ENCODE measurements at regions not wholly inside any gene's neighbourhood (a gene's known extent, or its start where the extent isn't known, plus 50 kb on each side); places are given as distances from the start of the nearest gene placed in this dataset.

DNA sequence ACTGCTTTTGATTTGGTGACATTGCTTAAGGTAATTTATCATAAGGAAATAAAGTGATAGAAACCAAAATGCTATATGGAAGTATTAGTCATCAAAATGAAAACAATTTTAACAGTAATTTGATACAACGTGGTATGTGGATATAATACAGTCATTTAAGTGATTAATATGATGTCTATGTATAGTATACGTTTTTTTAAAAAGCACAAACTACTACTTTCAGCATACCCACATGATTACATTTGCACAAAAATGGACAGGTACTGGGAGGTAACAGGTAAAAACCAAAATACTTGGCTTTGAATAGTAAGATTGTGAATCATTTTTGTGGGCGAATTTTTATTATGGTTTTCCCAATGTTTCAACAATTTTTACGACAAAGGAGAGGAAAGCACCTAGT is 97.6 kb downstream of the OGFRL1 start:
- no peak for TF ChIP-seq ZNF423 (CRISPR knock-in tag; IDR thresholded peaks at IDR 0.05)
- TF ChIP-seq, protein P1, sequence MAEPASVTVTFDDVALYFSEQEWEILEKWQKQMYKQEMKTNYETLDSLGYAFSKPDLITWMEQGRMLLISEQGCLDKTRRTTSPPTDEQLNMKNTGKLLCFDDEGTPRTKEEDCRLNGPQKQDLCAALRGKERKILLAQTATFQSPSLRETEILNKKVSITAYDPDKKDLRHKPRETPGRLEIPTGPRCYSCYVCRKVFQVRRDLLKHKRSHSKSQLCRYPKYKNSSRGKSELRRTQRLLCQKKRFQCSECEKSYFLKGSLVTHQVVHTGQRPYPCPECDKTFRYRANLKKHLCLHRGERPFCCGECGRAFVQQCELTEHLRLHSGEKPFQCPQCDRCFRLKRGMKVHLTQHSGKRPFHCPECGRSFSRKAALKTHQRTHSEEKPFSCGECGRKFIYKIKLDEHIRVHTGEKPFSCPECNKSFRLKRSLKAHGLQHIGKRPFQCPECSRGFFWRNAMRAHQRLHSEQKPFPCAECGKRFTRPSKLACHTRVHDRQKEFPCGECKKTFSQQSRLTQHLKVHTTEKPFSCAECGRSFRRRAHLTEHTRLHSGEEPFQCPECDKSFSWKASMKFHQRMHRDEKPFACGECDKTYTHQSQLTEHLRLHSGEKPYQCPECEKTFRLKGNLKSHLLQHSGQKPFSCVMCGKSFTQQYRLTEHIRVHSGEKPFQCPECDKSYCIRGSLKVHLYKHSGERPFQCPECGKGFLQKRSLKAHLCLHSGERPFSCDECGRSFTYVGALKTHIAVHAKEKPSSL (CRISPR knock-in tag; conservative IDR thresholded peaks at IDR 0.05), result no peak
- TF ChIP-seq ZNF671 (CRISPR knock-in tag; IDR thresholded peaks at IDR 0.05), result no peak
- no peak for TF ChIP-seq EMX1 (CRISPR knock-in tag; IDR thresholded peaks at IDR 0.05)
- TF ChIP-seq ZNF232 (CRISPR knock-in tag; IDR thresholded peaks at IDR 0.05), result no peak
- H3K4me3 Mint-ChIP-seq, result no peak overlapping the region
- H3K27me3 Mint-ChIP-seq (ENCODE audit: low read depth), result no peaks in the 10 kb centered on the region
- ATAC-seq (no peak), DNase-seq (ENCODE audit: low spot score) (no peak)
- H3K27ac Mint-ChIP-seq, result no peak overlapping the region
- CTCF ChIA-PET, result no interaction called here
- POLR2A ChIA-PET, result no interaction called here
- H3K4me1 Mint-ChIP-seq, result peaks cover 37% of the 10 kb centered on the region
- no peaks in the 10 kb centered on the region for H3K36me3 Mint-ChIP-seq
- H3K9me3 Mint-ChIP-seq, result no peaks in the 10 kb centered on the region

DNA sequence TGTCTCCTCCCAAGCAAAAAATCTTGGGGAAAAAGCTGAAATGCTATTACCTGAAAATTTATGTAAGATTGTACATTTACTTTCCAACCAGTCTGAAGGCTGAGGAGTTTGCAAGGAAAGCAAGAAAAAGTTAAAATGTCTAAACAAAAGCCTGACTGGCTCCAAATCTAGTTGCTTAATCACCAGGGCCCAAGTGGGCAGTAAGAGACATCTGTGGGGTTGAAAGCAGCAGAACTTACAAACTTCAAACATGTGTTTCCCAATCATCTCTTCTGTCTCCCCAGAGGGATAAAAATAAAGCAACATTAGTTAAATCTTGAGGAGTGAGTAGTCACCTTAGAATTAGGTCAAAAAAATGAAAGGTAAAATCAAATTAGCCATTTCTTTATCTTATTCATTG is 98.6 kb downstream of the OGFRL1 start:
- ChIA-PET CTCF (no interaction called here), POLR2A (no interaction called here)
- ATAC-seq (no peak), DNase-seq (ENCODE audit: low spot score) (no peak)
- peaks cover 37% of the 10 kb centered on the region for H3K4me1 Mint-ChIP-seq
- 0 out of 2 replicates have a peak overlapping the region, but pooled peaks have one; percentile 6 for H3K27ac Mint-ChIP-seq
- no peak overlapping the region for H3K4me3 Mint-ChIP-seq
- TF ChIP-seq, protein P2, sequence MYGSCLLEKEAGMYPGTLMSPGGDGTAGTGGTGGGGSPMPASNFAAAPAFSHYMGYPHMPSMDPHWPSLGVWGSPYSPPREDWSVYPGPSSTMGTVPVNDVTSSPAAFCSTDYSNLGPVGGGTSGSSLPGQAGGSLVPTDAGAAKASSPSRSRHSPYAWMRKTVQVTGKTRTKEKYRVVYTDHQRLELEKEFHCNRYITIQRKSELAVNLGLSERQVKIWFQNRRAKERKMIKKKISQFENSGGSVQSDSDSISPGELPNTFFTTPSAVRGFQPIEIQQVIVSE (CRISPR knock-in tag; IDR thresholded peaks at IDR 0.05; ENCODE audit: borderline replicate concordance), result no peak
- TF ChIP-seq ZNF219 (CRISPR knock-in tag; IDR thresholded peaks at IDR 0.05; ENCODE audit: borderline replicate concordance), result no peak
- TF ChIP-seq ZNF416 (CRISPR knock-in tag; IDR thresholded peaks at IDR 0.05), result no peak
- no peak for TF ChIP-seq ZNF671 (CRISPR knock-in tag; IDR thresholded peaks at IDR 0.05)
- TF ChIP-seq, protein P3, sequence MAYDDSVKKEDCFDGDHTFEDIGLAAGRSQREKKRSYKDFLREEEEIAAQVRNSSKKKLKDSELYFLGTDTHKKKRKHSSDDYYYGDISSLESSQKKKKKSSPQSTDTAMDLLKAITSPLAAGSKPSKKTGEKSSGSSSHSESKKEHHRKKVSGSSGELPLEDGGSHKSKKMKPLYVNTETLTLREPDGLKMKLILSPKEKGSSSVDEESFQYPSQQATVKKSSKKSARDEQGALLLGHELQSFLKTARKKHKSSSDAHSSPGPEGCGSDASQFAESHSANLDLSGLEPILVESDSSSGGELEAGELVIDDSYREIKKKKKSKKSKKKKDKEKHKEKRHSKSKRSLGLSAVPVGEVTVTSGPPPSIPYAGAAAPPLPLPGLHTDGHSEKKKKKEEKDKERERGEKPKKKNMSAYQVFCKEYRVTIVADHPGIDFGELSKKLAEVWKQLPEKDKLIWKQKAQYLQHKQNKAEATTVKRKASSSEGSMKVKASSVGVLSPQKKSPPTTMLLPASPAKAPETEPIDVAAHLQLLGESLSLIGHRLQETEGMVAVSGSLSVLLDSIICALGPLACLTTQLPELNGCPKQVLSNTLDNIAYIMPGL (CRISPR knock-in tag; IDR thresholded peaks at IDR 0.05), result no peak
- TF ChIP-seq, protein P4, sequence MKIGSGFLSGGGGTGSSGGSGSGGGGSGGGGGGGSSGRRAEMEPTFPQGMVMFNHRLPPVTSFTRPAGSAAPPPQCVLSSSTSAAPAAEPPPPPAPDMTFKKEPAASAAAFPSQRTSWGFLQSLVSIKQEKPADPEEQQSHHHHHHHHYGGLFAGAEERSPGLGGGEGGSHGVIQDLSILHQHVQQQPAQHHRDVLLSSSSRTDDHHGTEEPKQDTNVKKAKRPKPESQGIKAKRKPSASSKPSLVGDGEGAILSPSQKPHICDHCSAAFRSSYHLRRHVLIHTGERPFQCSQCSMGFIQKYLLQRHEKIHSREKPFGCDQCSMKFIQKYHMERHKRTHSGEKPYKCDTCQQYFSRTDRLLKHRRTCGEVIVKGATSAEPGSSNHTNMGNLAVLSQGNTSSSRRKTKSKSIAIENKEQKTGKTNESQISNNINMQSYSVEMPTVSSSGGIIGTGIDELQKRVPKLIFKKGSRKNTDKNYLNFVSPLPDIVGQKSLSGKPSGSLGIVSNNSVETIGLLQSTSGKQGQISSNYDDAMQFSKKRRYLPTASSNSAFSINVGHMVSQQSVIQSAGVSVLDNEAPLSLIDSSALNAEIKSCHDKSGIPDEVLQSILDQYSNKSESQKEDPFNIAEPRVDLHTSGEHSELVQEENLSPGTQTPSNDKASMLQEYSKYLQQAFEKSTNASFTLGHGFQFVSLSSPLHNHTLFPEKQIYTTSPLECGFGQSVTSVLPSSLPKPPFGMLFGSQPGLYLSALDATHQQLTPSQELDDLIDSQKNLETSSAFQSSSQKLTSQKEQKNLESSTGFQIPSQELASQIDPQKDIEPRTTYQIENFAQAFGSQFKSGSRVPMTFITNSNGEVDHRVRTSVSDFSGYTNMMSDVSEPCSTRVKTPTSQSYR (CRISPR knock-in tag; IDR thresholded peaks at IDR 0.05), result no peak
- TF ChIP-seq ZNF138 (CRISPR knock-in tag; conservative IDR thresholded peaks at IDR 0.05), result no peak
- no peak for TF ChIP-seq ESRRA (CRISPR knock-in tag; IDR thresholded peaks at IDR 0.05; ENCODE audit: borderline replicate concordance)
- TF ChIP-seq ZNF121 (CRISPR knock-in tag; IDR thresholded peaks at IDR 0.05), result no peak
- TF ChIP-seq JAZF1 (CRISPR knock-in tag; IDR thresholded peaks at IDR 0.05), result no peak
- TF ChIP-seq TEAD1 (CRISPR knock-in tag; IDR thresholded peaks at IDR 0.05), result no peak
- no peak for TF ChIP-seq PRRX2 (CRISPR knock-in tag; IDR thresholded peaks at IDR 0.05)
- TF ChIP-seq SMAD3 (CRISPR knock-in tag; IDR thresholded peaks at IDR 0.05; ENCODE audit: borderline replicate concordance), result no peak
- TF ChIP-seq, protein P5, sequence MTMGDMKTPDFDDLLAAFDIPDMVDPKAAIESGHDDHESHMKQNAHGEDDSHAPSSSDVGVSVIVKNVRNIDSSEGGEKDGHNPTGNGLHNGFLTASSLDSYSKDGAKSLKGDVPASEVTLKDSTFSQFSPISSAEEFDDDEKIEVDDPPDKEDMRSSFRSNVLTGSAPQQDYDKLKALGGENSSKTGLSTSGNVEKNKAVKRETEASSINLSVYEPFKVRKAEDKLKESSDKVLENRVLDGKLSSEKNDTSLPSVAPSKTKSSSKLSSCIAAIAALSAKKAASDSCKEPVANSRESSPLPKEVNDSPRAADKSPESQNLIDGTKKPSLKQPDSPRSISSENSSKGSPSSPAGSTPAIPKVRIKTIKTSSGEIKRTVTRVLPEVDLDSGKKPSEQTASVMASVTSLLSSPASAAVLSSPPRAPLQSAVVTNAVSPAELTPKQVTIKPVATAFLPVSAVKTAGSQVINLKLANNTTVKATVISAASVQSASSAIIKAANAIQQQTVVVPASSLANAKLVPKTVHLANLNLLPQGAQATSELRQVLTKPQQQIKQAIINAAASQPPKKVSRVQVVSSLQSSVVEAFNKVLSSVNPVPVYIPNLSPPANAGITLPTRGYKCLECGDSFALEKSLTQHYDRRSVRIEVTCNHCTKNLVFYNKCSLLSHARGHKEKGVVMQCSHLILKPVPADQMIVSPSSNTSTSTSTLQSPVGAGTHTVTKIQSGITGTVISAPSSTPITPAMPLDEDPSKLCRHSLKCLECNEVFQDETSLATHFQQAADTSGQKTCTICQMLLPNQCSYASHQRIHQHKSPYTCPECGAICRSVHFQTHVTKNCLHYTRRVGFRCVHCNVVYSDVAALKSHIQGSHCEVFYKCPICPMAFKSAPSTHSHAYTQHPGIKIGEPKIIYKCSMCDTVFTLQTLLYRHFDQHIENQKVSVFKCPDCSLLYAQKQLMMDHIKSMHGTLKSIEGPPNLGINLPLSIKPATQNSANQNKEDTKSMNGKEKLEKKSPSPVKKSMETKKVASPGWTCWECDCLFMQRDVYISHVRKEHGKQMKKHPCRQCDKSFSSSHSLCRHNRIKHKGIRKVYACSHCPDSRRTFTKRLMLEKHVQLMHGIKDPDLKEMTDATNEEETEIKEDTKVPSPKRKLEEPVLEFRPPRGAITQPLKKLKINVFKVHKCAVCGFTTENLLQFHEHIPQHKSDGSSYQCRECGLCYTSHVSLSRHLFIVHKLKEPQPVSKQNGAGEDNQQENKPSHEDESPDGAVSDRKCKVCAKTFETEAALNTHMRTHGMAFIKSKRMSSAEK (CRISPR knock-in tag; IDR thresholded peaks at IDR 0.05; ENCODE audit: borderline replicate concordance), result no peak
- TF ChIP-seq SMAD4 (CRISPR knock-in tag; IDR thresholded peaks at IDR 0.05), result no peak
- no peaks in the 10 kb centered on the region for H3K27me3 Mint-ChIP-seq (ENCODE audit: low read depth)
- no peaks in the 10 kb centered on the region for H3K36me3 Mint-ChIP-seq
- H3K9me3 Mint-ChIP-seq, result no peaks in the 10 kb centered on the region
